HEK293 (cell line): ENCODE measurements at regions not wholly inside any gene's neighbourhood (a gene's known extent, or its start where the extent isn't known, plus 50 kb on each side); places are given as distances from the start of the nearest gene placed in this dataset.

Experiments used
- CTCF ChIP-seq: fragments of 450-650 bp; formaldehyde crosslinking; IDR thresholded peaks from 2 replicates; pipeline ENCODE4 v1.5.1; 2016; ENCODE audit warnings: missing biosample characterization, missing genetic modification characterization
- REST ChIP-seq: fragments of 450-650 bp; formaldehyde crosslinking; IDR thresholded peaks from 2 replicates; pipeline ENCODE4 v1.5.1; 2016; ENCODE audit warnings: missing biosample characterization, missing genetic modification characterization
- TCF7L2 ChIP-seq: IDR thresholded peaks from 2 replicates; pipeline ENCODE4 v1.6.1; 2011; ENCODE audit warnings: low read depth, mild to moderate bottlenecking, inconsistent platforms, low read length, moderate library complexity, borderline replicate concordance
- ZBTB20 ChIP-seq: fragments of 450-650 bp; formaldehyde crosslinking; IDR thresholded peaks from 2 replicates; pipeline ENCODE4 v1.5.1; 2016; ENCODE audit warnings: missing biosample characterization, missing genetic modification characterization
- ZIC2 ChIP-seq: fragments of 450-650 bp; formaldehyde crosslinking; IDR thresholded peaks from 2 replicates; pipeline ENCODE4 v1.5.1; 2016; ENCODE audit warnings: missing biosample characterization, missing genetic modification characterization
- ZNF362 ChIP-seq: fragments of 450-650 bp; formaldehyde crosslinking; IDR thresholded peaks from 2 replicates; pipeline ENCODE4 v1.5.1; 2016; ENCODE audit warnings: missing biosample characterization, missing genetic modification characterization
- ZNF561 ChIP-seq: fragments of 450-650 bp; IDR thresholded peaks from 2 replicates; pipeline ENCODE4 v1.5.1; 2018; ENCODE audit warnings: missing biosample characterization, missing genetic modification characterization, borderline replicate concordance
- ZNF624 ChIP-seq: fragments of 450-650 bp; formaldehyde crosslinking; IDR thresholded peaks from 2 replicates; pipeline ENCODE4 v1.5.1; 2017; ENCODE audit warnings: missing biosample characterization, missing genetic modification characterization

GRCh38 chr12:73414926-73415325, 1122.7 kb upstream of the ATXN7L3B start:
- no peak for TF ChIP-seq CTCF
- TF ChIP-seq ZNF624 (tag by site-specific recombination): no peak
- TF ChIP-seq REST (tag by site-specific recombination): no peak
- TF ChIP-seq ZNF362 (tag by site-specific recombination): no peak
- TF ChIP-seq TCF7L2: no peak
- TF ChIP-seq ZNF561 (tag by site-specific recombination): no peak
- TF ChIP-seq ZIC2 (tag by site-specific recombination): no peak
- no peak for TF ChIP-seq ZBTB20 (tag by site-specific recombination)
